K562 (cell line): ENCODE measurements at regions not wholly inside any gene's neighbourhood (a gene's known extent, or its start where the extent isn't known, plus 50 kb on each side); places are given as distances from the start of the nearest gene placed in this dataset.

Experiments used
- ATAC-seq: fragments of 200-7000 bp; cut with Tn5 transposase; 3 replicates; pipeline ENCODE4 v1.9.1; 2020; ENCODE audit warnings: moderate library complexity
- BruUV-seq: library from RNA; stranded (reverse); fragments of 400-500 nt; replicated peaks from 2 replicates; lab custom pipeline; 2021; lab: Mats Ljungman, UMichigan
- CTCF ChIA-PET: fragments of 300-600 bp; formaldehyde crosslinking; extraction: SDS; loops from one replicate; lab custom pipeline; 2021; ENCODE audit warnings: low intra/inter-chr PET ratio; lab: Yijun Ruan, JAX
- POLR2A ChIA-PET: fragments of 300-600, 350-650 bp; sonication (Branson Sonifier 250); formaldehyde crosslinking; extraction: SDS; loops from one replicate; lab custom pipeline; 2021; ENCODE audit warnings: antibody characterized with exemption, inconsistent platforms; lab: Yijun Ruan, JAX
- DNase-seq, 4 experiments: peaks; one replicate each; pipeline versions ENCODE4 v3.0.0 to v3.0.0-alpha.2; 2011 to 2018; ENCODE audit warnings: low spot score in 3 of 4, mixed read lengths in 3 of 4; ENCODE audit errors: extremely low read depth in 1 of 4
- FAIRE-seq: peaks from 2 replicates; lab custom pipeline; 2011; peaks lifted over from hg19 to GRCh38; lab: Jason Lieb, UNC
- H2AFZ ChIP-seq: 2 replicates; pipeline ENCODE4 v1.6.0; 2011; ENCODE audit warnings: low read depth, low read length, control low read depth, inconsistent platforms
- H3K27ac ChIP-seq: fragments of 200-600 bp; 3 replicates; pipeline ENCODE4 v1.8.0; 2011; ENCODE audit warnings: low read depth, mild to moderate bottlenecking, control low read depth, inconsistent platforms, low read length, moderate library complexity, mixed read lengths; ENCODE audit errors: extremely low read depth
- H3K27me3 ChIP-seq, 2 experiments: fragments of 300-600 bp in 1 of 2; 2 replicates in 1 of 2; 3 replicates in 1 of 2; pipeline versions ENCODE4 v1.6.0 to v1.8.0; 2011; ENCODE audit warnings: inconsistent platforms in 2 of 2, low read length in 2 of 2, mild to moderate bottlenecking in 1 of 2, mixed read lengths in 1 of 2, moderate library complexity in 1 of 2; ENCODE audit not compliant: control insufficient read depth in 2 of 2, insufficient read depth in 2 of 2
- H3K36me3 ChIP-seq: fragments of 300-600 bp; 3 replicates; pipeline ENCODE4 v1.8.0; 2011; ENCODE audit warnings: mild to moderate bottlenecking, low read length, inconsistent platforms; ENCODE audit not compliant: control insufficient read depth, insufficient read depth
- H3K4me1 ChIP-seq, 2 experiments: fragments of 200-600 bp in 1 of 2; replicated peaks in 1 of 2; 2 replicates in 1 of 2; 3 replicates in 1 of 2; pipeline versions ENCODE4 v1.5.1 to v1.8.0; 2011; ENCODE audit warnings: inconsistent platforms in 2 of 2, low read length in 2 of 2, mild to moderate bottlenecking in 1 of 2, mixed read lengths in 1 of 2, moderate library complexity in 1 of 2; ENCODE audit not compliant: control insufficient read depth in 2 of 2, insufficient read depth in 2 of 2
- H3K4me2 ChIP-seq: 2 replicates; pipeline ENCODE4 v1.6.1; 2011; ENCODE audit warnings: low read length, control low read depth, inconsistent platforms, mixed read lengths; ENCODE audit not compliant: insufficient read depth
- H3K4me3 ChIP-seq: fragments of 200-600 bp; sonication (generic), shearing (Covaris generic); 2 replicates; pipeline ENCODE4 v1.5.1; 2016; ENCODE audit warnings: control low read depth, inconsistent platforms
- H3K79me2 ChIP-seq: fragments of 200-600 bp; 3 replicates; pipeline ENCODE4 v1.8.0; 2011; ENCODE audit warnings: low read length, inconsistent platforms; ENCODE audit not compliant: control insufficient read depth, insufficient read depth
- H3K9ac ChIP-seq, 2 experiments: 2 replicates each; pipeline versions ENCODE4 v1.6.0 to v1.6.1; 2011; ENCODE audit warnings: low read depth in 2 of 2, low read length in 2 of 2, control low read depth in 1 of 2, inconsistent platforms in 1 of 2, mild to moderate bottlenecking in 1 of 2, mixed read lengths in 1 of 2; ENCODE audit not compliant: insufficient read depth in 1 of 2
- H3K9me1 ChIP-seq: one replicate; pipeline ENCODE4 v1.6.0; 2011; ENCODE audit warnings: inconsistent platforms, mild to moderate bottlenecking, low read length, moderate library complexity; ENCODE audit not compliant: control insufficient read depth, insufficient read depth
- H3K9me3 ChIP-seq: replicated peaks from 2 replicates; pipeline ENCODE4 v1.5.1; 2011; ENCODE audit warnings: low read depth, low read length, inconsistent platforms; ENCODE audit not compliant: control insufficient read depth, insufficient read depth
- H4K20me1 ChIP-seq: replicated peaks from 2 replicates; pipeline ENCODE4 v1.6.1; 2011; ENCODE audit warnings: low read length, inconsistent platforms, mixed read lengths; ENCODE audit not compliant: control insufficient read depth, insufficient read depth
- AFF4 ChIP-seq: sonication (generic); formaldehyde crosslinking; IDR thresholded peaks from 2 replicates; pipeline ENCODE4 v1.8.0; 2023; ENCODE audit warnings: mild to moderate bottlenecking, missing genetic modification reagents
- BRD4 ChIP-seq: fragments of 200-600 bp; sonication (generic); IDR thresholded peaks from 2 replicates; pipeline ENCODE4 v1.6.1; 2017; ENCODE audit warnings: inconsistent platforms
- DACH1 ChIP-seq: fragments of 450-650 bp; IDR thresholded peaks from 2 replicates; pipeline ENCODE4 v1.6.1; 2018; ENCODE audit not compliant: partially characterized antibody
- ELK3 ChIP-seq: fragments of 450-650 bp; formaldehyde crosslinking; IDR thresholded peaks from 2 replicates; pipeline ENCODE4 v1.4.0; 2020; ENCODE audit warnings: mild to moderate bottlenecking
- JUNB ChIP-seq: fragments of 450-650 bp; formaldehyde crosslinking; conservative IDR thresholded peaks from 2 replicates; pipeline ENCODE4 v1.4.0; 2020; ENCODE audit warnings: mild to moderate bottlenecking
- RFX7 ChIP-seq: fragments of 250-450 bp; sonication (Bioruptor Pico); IDR thresholded peaks from 2 replicates; pipeline ENCODE4 v1.5.1; 2021; ENCODE audit warnings: mild to moderate bottlenecking
- ZMIZ1 ChIP-seq, 2 experiments: fragments of 150-350 bp in 1 of 2; IDR thresholded peaks; 2 replicates each; pipeline ENCODE4 v1.6.1; 2012 to 2016; ENCODE audit warnings: low read depth in 2 of 2, low read length in 2 of 2, mild to moderate bottlenecking in 1 of 2, moderate library complexity in 1 of 2
- ZNF282 ChIP-seq: sonication (generic); formaldehyde crosslinking; IDR thresholded peaks from 2 replicates; pipeline ENCODE4 v1.8.1; 2023; ENCODE audit warnings: missing genetic modification reagents
- ZNF3 ChIP-seq: fragments of 250-450 bp; sonication (Bioruptor Pico); IDR thresholded peaks from 2 replicates; pipeline ENCODE4 v1.5.0; 2021; ENCODE audit warnings: mild to moderate bottlenecking, moderate library complexity
- ZNF316 ChIP-seq: fragments of 450-650 bp; IDR thresholded peaks from 2 replicates; pipeline ENCODE4 v1.6.1; 2016
- WGBS: fragments of 100-300 bp; shearing (Covaris generic); methylation state at CpG from one replicate; pipeline ENCODE4 v1.1.6; 2016; ENCODE audit warnings: low coverage, mixed read lengths; ENCODE audit not compliant: insufficient coverage; ENCODE audit errors: missing lambda C conversion rate; 5-methylcytosine and 5-hydroxymethylcytosine counted together
- in situ Hi-C: fragments of 300-500 bp; cut with MboI; formaldehyde crosslinking; loops from 4 replicates; pipeline ENCODE4 v1.15.0; 2018; ENCODE audit warnings: inconsistent platforms, mixed read lengths
- intact Hi-C: fragments of 100-400 bp; cut with micrococcal nuclease; formaldehyde crosslinking; loops from 2 replicates; pipeline ENCODE4 v1.14.2; 2022

GRCh38 chr3:67723863-67724262 is 69.5 kb upstream of the SUCLG2 start (continued):
- no peak for TF ChIP-seq BRD4
- no peak for TF ChIP-seq ZNF316
- TF ChIP-seq, all 486 proteins: peak for 0

GRCh38 chr3:67719333-67719732 is 64.9 kb upstream of the SUCLG2 start:
- no peak for FAIRE-seq
- no peaks in the 10 kb centered on the region for H3K4me1 ChIP-seq
- 4% methylated on average over 3 of the region's 3 CpGs for WGBS
- TF ChIP-seq JUNB (CRISPR knock-in tag) = no peak
- no peak for TF ChIP-seq DACH1
- TF ChIP-seq AFF4 (CRISPR knock-in tag) = no peak
- TF ChIP-seq ZNF282 (CRISPR knock-in tag) = no peak
- no peak for TF ChIP-seq ZMIZ1 (IDR thresholded peaks at IDR 0.05; ENCODE audit: low read depth in 2 of 2, low read length in 2 of 2)
- TF ChIP-seq ZNF3 (CRISPR knock-in tag) = no peak
- TF ChIP-seq RFX7 (CRISPR knock-in tag) = no peak
- no peak for TF ChIP-seq ELK3 (CRISPR knock-in tag)
- BruUV-seq = no TSS peak
- H3K27me3 ChIP-seq = no peaks in the 10 kb centered on the region; a peak in 1 of 5 replicates
- H3K9me1 ChIP-seq = no peaks in the 10 kb centered on the region
- in situ Hi-C loops = no loop called here
- H3K27ac ChIP-seq = no peak overlapping the region
- H3K9ac ChIP-seq = no peak overlapping the region
- ChIA-PET CTCF (no interaction called here), POLR2A (interaction anchor here (0.7 kb wide), 1 partner anchor 571 kb away, joined by 4 read pairs; no protein-coding TSS in a partner anchor)
- H3K9me3 ChIP-seq = no peaks in the 10 kb centered on the region
- no peaks in the 10 kb centered on the region for H4K20me1 ChIP-seq
- intact Hi-C loops = no loop called here
- H3K79me2 ChIP-seq = no peaks in the 10 kb centered on the region
- H3K36me3 ChIP-seq = no peaks in the 10 kb centered on the region
- no peak overlapping the region for H3K4me2 ChIP-seq
- no peak for ATAC-seq
- no peak for DNase-seq
- no peak overlapping the region for H2AFZ ChIP-seq
- no peak overlapping the region for H3K4me3 ChIP-seq
